Gastroesophageal sphincter (tissue), 4 donors: ENCODE measurements at regions not wholly inside any gene's neighbourhood (a gene's known extent, or its start where the extent isn't known, plus 50 kb on each side); places are given as distances from the start of the nearest gene placed in this dataset.

Source experiments
- ATAC-seq: fragments of 150-250 bp; one replicate; pipeline ENCODE4 v1.9.1; 2016; ENCODE audit warnings: mild to moderate bottlenecking, moderate library complexity
- H3K27ac ChIP-seq, 4 donors: fragments of 200-600 bp; sonication (generic) in 3 of 4; 1 replicate in 3 of 4; 2 replicates in 1 of 4; pipeline ENCODE4 v1.5.1; 2016 to 2019
- H3K27me3 ChIP-seq: fragments of 200-600 bp; sonication (generic); one replicate; pipeline ENCODE4 v1.5.1; 2019
- H3K36me3 ChIP-seq, 2 donors: fragments of 200-600 bp; sonication (generic); one replicate each; pipeline ENCODE4 v1.5.1; 2019; ENCODE audit warnings: control low read depth in 1 of 2
- H3K4me1 ChIP-seq, 3 donors: fragments of 200-600 bp; sonication (generic); 1 replicate in 2 of 3; 2 replicates in 1 of 3; pipeline ENCODE4 v1.5.1; 2016 to 2019; ENCODE audit warnings: control low read depth in 2 of 3
- H3K4me3 ChIP-seq, 2 donors: fragments of 200-600 bp; sonication (generic); one replicate each; pipeline ENCODE4 v1.5.1; 2019; ENCODE audit warnings: mild to moderate bottlenecking in 1 of 2, moderate library complexity in 1 of 2
- H3K9me3 ChIP-seq, 3 donors: fragments of 200-600 bp; sonication (generic); one replicate each; pipeline ENCODE4 v1.5.1; 2017 to 2019; ENCODE audit warnings: control low read depth in 2 of 3
- EP300 ChIP-seq: sonication (generic); formaldehyde crosslinking; IDR thresholded peaks from one replicate; pipeline ENCODE4 v1.6.1; 2017; ENCODE audit warnings: antibody characterized with exemption, mild to moderate bottlenecking
- POLR2A ChIP-seq, 2 donors: fragments of 450-650 bp; IDR thresholded peaks; one replicate each; pipeline ENCODE4 v1.6.1; 2017; ENCODE audit warnings: antibody characterized with exemption in 2 of 2, mild to moderate bottlenecking in 2 of 2, moderate library complexity in 1 of 2
- POLR2AphosphoS5 ChIP-seq: sonication (generic); formaldehyde crosslinking; IDR thresholded peaks from one replicate; pipeline ENCODE4 v1.6.1; 2017; ENCODE audit warnings: antibody characterized with exemption
- WGBS, 2 donors: methylation state at CpG; one replicate each; pipeline ENCODE4 v1.1.5; 2018; ENCODE audit warnings: low coverage in 1 of 2; 5-methylcytosine and 5-hydroxymethylcytosine counted together
- TF ChIP-seq, protein P1 (sequence below), 4 experiments: fragments of 200-600 bp in 2 of 4; fragments of 450-650 bp in 2 of 4; sonication (generic) in 1 of 4; IDR thresholded peaks; one replicate each; pipeline ENCODE4 v1.5.1; 2017 to 2019; ENCODE audit warnings: antibody characterized with exemption in 4 of 4, mild to moderate bottlenecking in 2 of 4, moderate library complexity in 2 of 4

DNA sequence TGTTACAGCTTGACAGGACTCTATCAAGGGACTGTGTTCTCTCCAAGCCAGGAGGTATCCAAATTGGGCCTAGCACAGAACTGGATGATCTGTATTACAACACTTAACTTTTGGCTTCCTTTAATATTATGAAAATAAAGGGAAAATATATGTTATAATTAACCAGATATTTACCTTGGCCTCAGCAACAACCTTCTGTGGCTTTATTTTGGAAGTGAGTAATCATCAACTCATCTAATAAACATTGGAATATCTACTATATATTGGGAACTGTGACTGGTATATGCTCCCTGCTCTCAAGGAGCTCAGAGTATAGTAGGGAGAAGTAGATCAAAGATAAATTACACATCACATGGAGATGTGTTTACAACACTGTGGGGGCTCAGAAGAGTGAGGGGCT is 352.2 kb downstream of the METTL15 start:
- Histone ChIP-seq H3K36me3 (no peaks in the 10 kb centered on the region), H3K9me3 (no peaks in the 10 kb centered on the region), H3K27me3 (no peaks in the 10 kb centered on the region), H3K27ac (no peak overlapping the region), H3K4me1 (no peaks in the 10 kb centered on the region), H3K4me3 (no peak overlapping the region)
- TF ChIP-seq EP300 (no peak), POLR2AphosphoS5 (no peak), POLR2A (IDR thresholded peaks at IDR 0.05) (no peak)
- TF ChIP-seq, protein P1, sequence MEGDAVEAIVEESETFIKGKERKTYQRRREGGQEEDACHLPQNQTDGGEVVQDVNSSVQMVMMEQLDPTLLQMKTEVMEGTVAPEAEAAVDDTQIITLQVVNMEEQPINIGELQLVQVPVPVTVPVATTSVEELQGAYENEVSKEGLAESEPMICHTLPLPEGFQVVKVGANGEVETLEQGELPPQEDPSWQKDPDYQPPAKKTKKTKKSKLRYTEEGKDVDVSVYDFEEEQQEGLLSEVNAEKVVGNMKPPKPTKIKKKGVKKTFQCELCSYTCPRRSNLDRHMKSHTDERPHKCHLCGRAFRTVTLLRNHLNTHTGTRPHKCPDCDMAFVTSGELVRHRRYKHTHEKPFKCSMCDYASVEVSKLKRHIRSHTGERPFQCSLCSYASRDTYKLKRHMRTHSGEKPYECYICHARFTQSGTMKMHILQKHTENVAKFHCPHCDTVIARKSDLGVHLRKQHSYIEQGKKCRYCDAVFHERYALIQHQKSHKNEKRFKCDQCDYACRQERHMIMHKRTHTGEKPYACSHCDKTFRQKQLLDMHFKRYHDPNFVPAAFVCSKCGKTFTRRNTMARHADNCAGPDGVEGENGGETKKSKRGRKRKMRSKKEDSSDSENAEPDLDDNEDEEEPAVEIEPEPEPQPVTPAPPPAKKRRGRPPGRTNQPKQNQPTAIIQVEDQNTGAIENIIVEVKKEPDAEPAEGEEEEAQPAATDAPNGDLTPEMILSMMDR (IDR thresholded peaks at IDR 0.05): no peak
- no peak for ATAC-seq

DNA sequence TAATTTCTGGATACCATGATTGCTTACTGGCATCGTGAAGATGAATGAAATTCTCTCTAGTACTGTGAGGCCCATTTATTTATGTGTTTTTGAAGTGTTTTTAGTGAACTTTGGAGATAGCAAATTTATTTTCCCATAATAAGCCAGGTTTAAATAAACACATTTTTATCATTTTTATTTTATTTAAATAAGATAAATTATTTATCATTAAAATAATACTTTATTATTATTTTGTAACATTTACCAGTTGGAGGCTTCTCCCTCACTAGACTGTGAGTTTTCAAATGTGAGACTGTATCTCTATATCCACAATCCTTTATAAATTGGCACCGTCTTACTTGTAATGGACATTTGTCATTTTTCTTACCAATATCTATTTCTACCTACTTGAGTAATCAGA is 351.7 kb downstream of the METTL15 start:
- WGBS, 2 donors: 92 to 96% methylated on average over 2 of the region's 2 CpGs
- no peak overlapping the region for H3K27ac ChIP-seq
- TF ChIP-seq POLR2AphosphoS5 (no peak), EP300 (no peak), POLR2A (IDR thresholded peaks at IDR 0.05) (no peak)
- TF ChIP-seq, protein P1 (IDR thresholded peaks at IDR 0.05): no peak
- no peak for ATAC-seq
- no peaks in the 10 kb centered on the region for H3K9me3 ChIP-seq
- H3K4me1 ChIP-seq: no peaks in the 10 kb centered on the region
- no peaks in the 10 kb centered on the region for H3K36me3 ChIP-seq
- H3K4me3 ChIP-seq: no peak overlapping the region
- no peaks in the 10 kb centered on the region for H3K27me3 ChIP-seq

DNA sequence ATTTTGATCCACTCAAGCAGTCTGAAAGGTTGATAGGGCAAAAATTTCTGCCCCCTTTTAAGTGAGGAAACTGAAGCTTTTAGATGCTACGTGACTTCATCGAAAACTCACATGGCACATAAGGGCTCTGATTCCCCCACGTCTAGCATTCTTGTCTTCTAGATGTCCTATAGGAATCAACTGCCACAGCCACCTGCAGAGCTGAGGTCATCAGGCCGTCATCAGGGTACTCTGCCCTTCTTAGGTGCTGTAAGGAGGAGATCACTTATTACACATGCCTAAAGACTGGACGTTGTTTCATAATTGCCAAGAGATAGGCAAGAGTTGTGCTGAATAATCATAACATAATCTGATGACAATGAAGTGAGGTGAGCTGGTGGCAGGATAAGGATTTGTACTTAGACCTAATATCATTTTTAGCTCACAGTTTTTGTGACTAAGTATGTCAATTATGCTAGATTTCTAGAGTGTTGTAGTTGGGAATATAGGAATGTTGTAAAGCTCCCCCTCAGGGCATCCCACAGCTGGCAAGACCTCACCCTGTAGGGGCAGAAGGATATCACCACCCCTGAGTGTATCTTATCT is 349.4 kb downstream of the METTL15 start:
- TF ChIP-seq, protein P1 (IDR thresholded peaks at IDR 0.05): no peak
- TF ChIP-seq EP300: no peak
- no peak for TF ChIP-seq POLR2AphosphoS5
- 78 to 90% methylated on average over 4 to 5 of the region's 5 CpGs for WGBS, 2 donors
- no peak for ATAC-seq

DNA sequence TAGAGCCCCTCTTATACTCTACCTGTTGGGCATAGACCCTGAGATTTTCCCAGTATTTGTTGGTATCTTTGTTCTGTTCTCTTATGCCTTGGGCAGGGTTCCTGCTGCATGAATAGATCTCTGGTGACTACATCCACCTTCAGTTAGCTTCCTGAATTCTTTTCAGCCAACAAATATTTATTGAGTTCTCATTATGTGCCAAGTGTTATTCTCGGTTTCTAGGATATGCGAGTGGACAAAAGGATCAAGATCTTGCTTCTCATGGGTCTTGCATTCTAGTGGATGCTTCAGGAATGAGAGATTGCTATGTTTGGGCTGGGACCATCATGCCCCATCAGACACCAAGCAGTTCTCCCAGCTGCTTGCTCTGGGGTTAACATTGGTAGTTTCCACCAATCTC is 340.0 kb downstream of the METTL15 start:
- Histone ChIP-seq H3K27ac (no peak overlapping the region), H3K4me3 (no peak overlapping the region), H3K36me3 (no peaks in the 10 kb centered on the region), H3K9me3 (no peaks in the 10 kb centered on the region), H3K4me1 (no peaks in the 10 kb centered on the region), H3K27me3 (no peaks in the 10 kb centered on the region)
- ATAC-seq: no peak
- WGBS, 2 donors: 94% methylated on average over 2 of the region's 2 CpGs
- TF ChIP-seq EP300: no peak
- no peak for TF ChIP-seq POLR2A (IDR thresholded peaks at IDR 0.05)
- TF ChIP-seq, protein P1 (IDR thresholded peaks at IDR 0.05): no peak
- no peak for TF ChIP-seq POLR2AphosphoS5

More for the DNA sequence above, 349.4 kb downstream of the METTL15 start:
- Histone ChIP-seq H3K36me3 (no peaks in the 10 kb centered on the region), H3K27ac (no peak overlapping the region), H3K9me3 (no peaks in the 10 kb centered on the region), H3K27me3 (no peaks in the 10 kb centered on the region), H3K4me1 (no peaks in the 10 kb centered on the region), H3K4me3 (no peak overlapping the region)

DNA sequence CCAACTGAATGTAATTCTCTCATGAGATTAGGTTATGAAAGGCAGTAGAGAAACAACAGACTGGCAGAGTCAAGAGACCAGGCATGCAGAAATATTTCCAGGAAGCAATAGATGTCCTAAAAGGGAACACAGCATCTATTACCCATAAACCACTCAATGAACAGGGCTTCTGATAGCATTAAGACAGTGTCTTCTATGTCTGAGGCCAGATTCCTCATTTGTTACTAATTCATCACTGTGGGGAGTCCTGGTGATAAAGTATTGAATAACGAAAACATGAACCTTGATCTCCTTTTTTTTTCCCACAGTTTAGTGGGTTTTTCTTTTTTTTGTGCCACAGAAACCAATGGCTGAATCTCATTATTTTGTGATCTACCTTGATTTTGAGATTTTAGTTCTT is 339.0 kb downstream of the METTL15 start:
- H3K36me3 ChIP-seq: no peaks in the 10 kb centered on the region
- no peak for ATAC-seq
- WGBS, 2 donors: 67 to 85% methylated on average over 1 of the region's 1 CpG
- no peaks in the 10 kb centered on the region for H3K27me3 ChIP-seq
- H3K4me3 ChIP-seq: no peak overlapping the region
- no peaks in the 10 kb centered on the region for H3K4me1 ChIP-seq
- no peak overlapping the region for H3K27ac ChIP-seq
- no peak for TF ChIP-seq POLR2AphosphoS5
- no peak for TF ChIP-seq POLR2A (IDR thresholded peaks at IDR 0.05)
- TF ChIP-seq EP300: no peak
- TF ChIP-seq, protein P1 (IDR thresholded peaks at IDR 0.05): no peak
- H3K9me3 ChIP-seq: no peaks in the 10 kb centered on the region
